Medulla oblongata (tissue), 1 donor: ENCODE measurements at regions not wholly inside any gene's neighbourhood (a gene's known extent, or its start where the extent isn't known, plus 50 kb on each side); places are given as distances from the start of the nearest gene placed in this dataset.

ENCODE experiments used
- DNase-seq: peaks from one replicate; pipeline ENCODE4 v3.0.0-alpha.2; 2015; ENCODE audit errors: extremely low spot score

DNA sequence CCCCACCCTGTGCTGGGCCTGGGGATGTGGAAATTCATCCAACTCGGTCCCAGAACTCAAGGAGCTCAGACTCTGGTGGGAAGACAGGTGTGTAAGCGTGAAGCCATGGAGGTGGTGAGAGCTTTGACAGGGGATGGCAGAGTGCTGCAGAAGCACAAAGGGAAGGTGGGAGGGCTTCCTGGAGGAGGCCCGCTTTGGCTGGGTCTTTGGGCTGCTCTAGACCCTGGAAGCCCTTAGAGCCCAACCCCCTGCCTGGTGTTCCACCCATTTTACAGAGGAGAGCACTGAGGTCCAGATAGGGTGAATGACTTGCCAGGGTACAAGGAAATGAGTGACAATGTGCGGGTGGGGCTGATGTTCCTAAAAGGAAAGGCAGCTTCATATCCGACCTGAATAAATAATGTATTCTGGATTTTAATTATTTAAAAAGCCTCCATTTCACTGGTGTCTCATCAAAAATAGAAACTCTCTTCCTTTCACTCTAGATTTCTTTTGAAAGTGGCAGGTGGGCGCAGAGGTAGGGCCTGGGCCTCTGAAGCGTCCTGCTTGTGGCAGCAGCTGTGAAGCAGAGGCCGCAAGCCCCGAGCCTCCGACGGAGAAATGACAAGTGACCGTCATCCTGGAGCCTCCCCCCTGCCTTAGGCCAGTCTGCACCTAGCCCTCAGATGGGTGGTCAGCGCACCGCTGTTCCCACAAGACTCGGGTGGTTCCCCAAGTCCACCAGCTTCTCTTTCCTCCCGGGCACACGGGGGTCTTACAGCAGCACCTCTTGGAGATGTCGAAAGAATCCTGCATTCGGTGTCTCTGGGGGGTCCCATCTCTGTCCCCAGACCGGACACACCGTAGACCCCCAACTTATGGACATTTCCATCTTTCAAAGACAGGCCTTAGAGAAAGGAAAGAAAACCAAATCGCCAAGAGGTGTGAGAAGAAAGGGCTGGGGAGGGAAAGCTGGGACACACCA lies 71.0 kb upstream of the TAF1B start:
- no peak for DNase-seq

DNA sequence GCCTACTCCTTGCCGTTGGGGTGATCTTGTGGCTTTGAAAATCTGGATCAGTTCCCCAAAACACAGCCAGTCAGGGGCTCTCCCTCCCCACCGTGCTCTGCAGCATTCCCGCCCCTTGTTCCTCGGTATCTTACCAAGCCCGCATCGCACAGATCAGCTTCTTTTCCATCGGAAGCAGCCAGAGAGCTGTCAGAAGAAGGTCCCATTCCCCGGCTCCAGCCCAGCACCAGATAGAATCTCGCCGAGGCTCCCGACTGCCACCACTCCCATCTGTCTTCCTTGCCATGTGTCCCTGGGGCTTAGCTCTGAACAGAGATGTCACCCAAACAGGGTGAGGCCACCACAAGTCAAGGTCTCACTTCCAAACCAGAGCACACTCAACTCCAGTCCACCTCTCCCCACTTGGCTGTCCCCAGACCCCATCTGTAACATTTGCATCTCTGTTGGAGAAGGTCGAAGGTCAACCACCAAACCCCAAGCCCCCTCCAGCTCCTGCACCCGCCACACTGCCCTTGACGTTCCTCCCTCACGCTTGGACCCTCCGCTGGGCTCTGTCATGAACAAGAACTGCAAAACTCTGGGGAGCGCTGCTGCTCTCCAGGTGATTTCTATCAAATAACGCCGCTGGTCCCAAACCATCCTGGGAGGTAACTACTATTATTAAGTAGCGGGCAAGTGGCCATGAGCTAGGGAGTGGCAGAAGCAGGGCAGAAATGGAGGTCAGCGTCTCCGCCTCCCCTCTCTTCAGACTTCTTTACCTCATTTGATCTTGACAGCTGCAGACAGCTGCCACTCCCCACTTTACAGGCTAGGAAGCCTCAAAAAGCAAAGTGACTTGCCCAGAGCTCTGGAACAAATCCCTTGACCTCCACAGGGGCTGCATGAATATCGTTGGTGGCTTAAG lies 70.0 kb upstream of the TAF1B start:
- DNase-seq: no peak

DNA sequence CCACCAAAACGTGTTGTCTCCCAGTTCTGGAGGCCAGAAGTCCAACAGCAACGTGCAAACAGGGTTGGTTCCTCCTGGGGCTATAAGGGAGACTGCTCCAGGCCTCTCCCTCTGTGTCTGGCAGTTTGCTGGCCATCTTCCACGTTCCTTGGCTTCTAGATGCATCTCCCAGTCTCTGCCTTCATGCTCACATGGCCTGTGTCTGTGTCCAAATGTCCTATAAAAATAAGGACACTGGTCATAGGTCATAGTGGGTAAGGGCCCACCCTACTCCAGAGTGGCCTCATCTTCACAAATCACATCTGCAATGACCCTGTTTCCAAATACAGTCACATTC lies 69.4 kb upstream of the TAF1B start:
- peak; percentile 46 for DNase-seq

DNA sequence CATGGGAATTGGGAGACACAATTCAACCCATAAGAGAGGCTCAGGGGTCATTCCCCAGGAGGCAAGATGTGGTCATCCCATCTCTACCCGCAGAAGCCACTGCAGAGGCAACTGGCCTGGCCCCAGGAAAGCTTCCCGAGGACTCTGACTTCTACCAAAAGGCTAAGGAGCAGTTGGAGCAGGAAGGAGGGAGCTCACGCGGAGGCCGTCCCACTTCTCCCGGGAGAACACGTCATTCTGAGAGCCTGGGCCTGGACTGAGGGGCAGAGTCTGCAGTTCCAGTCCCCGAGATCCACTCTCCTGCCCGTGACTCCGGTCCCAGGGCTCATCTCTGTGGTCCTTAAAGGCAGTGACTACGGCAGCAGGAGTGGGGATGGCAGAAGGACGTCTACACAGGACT lies 69.0 kb upstream of the TAF1B start:
- no peak for DNase-seq

DNA sequence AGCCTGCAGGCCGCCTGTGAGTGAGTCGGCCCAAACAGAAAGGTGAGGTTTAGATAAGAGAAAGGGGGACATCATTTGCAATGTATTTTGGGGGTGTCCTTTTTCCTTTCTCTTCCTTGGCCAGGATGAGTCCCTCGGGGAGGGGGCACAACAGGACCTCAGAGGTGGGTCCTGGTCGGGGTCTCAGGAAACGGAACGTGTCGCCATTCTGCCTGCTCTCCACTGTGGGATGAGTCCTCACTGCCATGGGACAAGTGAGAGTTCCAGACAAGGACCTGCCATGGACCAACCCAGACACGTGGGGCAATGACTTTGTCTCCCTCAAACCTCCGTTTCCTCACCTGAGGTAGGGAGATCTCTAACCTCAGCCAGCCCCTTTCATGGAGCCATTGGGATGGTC lies 67.9 kb upstream of the TAF1B start:
- no peak for DNase-seq

DNA sequence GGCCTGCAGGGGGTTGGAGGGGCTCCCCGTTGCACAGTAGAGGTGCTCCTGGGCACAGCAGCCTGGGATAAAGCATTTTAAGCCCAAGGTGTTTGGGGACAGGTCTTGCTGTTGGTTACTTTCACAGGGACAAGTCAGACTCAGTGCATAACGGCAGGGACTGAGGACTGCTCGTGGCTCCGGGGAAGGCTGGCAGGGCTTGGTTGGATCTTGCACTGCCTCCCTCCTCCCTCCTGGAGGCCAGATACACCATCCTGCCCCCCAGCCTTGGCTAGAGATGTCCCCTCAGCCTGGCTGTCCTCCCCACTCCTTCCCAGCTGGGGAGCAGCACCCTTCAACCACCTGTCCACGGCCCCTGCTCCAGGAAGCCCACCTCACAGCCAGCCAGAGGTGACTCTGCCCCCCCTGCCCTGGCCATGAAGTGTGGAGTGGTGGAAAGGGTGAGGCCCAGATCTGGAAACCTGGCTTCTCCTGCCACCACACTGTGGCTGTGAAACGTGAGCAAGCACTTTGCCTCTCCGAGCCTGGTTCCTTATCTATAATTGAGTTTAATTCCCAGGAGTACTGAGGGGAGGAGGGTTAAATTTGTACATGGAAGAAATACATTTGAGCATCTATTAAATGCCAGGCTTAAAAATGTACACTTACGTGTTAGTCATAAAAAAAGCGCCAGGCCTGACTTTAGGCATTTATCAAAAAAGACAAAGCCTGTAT lies 67.1 kb upstream of the TAF1B start:
- DNase-seq: no peak

DNA sequence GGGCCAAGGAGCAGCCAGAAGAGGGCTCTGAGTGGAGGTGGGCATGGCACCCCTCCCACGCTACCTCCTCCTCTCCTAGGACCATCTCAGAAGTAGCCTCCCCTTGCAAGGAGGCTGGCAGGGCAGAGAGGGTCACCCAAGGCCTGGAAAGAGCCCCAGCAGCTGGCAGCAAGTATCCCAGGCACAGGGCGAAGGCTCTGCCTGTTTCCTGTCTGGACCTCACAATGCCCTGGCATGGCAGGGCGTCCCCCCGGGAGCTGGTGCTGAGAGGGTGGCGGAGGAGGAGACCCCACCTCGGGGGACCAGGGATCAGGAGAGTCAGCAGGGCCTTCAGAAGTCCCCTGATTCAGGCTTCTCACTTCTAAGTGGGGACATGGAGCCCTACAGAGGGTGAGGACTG lies 66.2 kb upstream of the TAF1B start:
- no peak for DNase-seq

DNA sequence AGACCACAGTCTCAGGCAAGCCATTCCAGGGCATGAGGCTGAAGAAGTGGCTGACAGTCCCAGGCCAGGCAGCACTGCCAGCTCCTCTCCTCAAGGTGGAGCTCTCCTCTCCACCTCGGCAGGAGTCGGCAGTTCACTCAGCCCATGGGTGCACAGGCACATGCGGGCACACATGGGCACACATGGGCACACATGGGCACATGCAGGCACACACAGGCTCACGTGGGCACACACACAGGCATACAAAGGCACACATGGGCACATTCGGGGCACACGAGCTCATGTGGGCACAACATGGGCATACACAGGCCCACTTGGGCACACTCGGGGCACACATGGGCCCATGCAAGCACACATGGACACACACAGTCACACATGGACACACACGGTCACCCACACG lies 65.3 kb upstream of the TAF1B start:
- DNase-seq: no peak

DNA sequence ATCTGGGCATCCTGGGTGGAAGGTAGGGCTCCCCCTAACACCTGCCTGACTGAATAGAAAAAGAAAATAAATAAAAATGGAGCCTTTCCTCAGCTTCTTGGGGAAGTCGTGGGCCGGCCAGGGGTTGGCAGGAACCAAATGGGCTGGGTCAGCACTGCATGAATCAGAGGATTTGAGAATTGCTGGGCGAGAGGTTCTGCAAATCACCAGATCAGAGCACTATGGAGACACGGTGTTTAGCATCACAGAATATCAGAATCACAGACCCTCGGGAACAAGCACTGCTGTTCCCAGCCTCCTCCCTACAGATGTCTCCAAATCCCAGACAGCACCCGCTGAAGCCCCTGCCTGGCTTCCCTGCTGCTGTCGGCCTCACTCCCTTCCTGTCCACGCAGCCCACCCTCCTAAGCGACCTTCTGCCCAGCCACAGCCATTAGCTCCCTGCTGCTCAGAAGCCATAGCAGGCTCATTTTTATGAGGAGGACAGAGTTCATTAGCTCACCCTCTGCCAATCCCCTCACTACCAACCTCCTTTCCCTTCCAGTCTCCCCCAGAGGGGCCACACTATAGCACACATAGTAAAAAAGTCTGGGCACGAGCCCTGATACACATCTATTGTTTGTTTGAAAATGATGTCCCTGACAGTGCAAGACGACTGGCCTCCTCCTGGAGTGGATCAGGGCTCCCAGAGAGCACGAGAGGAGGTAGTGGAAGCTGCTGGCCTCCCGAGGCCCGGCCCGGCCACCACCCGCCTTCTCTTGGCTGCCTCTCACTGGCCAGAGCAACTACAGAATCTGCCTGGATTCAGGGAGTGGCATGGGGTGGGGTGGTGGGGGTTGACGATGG lies 64.6 kb upstream of the TAF1B start:
- DNase-seq: no peak

DNA sequence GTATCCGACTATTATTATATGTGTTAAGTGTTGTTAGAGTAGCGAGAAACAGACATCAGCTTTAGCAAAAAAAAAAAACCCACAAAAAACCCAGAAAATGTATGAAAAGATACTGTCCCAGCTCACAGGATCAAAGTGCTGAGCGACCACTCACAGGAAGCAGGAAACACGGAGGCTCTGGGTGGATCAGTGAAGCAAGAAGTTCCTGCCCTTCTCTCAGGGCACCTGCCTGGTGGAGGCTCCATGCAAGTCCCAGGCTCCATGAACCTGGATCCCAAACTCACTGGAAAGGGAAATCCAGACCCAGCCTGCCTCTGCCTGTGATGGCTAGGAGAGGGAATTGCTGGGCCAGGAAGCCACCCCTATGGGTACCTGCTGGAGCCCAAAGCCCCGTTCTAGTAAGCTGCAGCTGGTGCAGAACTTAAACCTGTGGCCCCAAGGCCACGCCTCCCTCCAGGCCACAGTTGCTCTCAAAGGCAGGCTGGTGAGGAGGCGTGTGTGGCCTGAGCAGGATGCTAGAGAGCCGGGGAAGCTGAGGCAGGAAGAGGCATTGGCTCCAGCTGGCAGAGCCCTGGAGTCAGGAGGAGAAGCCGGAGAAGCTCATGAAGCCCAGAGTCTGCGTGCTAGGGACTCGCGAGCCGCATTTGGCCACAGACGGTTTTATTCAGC lies 63.5 kb upstream of the TAF1B start:
- DNase-seq: no peak

DNA sequence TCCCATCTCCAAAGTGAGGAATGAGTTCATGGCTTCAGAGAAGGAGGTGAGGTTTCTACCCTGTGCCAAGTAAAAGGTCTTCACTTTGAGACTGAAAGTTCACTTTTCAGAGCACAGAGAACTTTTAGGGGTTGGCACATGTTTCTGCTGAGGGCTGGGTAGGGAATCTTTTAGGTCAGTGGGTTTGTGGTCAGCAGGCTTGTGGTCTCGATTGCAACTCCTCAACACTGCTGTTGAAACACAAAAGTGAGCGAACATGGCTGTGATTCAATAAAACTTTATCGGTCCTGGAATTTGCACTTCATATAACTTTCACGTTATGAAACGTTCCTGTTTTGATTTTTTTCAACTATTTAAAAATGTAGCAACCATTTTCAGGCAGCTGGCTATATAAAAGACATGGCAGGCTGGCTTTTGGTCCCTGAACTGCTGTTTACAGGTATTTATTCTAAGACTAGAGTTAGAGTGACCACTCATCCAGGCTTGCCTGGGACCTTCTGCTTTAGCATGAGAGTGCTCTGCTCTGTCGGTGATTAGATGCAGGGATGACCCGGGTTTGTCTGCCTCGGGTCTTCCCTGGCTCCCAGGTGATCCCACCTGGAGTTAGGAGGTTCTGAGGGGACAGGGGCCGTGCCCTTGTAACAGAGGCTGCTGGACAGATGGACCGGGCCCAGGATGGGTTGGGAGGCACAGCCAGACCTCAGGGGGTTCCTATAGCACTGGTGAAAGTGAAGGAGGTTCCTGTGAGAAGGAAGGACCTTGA lies 62.7 kb upstream of the TAF1B start:
- DNase-seq: no peak

DNA sequence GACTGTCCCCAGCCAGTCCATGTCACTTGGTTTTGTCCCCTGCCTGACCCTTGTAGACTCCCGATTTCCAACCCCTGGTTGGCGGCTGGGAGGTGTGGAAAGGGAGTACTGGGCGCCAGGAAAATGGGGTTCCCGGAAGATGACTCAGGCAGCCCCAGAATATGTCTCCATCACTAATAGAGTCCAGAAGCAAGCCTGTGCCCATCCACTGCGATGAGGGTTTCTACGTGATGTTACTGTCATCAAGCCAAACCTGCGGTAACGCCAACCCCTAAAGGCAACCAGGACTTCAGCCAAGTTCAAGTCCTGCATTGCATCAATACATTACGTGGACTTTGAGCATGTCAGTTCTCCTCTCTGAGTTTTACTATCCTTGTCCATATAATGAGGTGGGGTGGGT lies 62.0 kb upstream of the TAF1B start:
- no peak for DNase-seq

DNA sequence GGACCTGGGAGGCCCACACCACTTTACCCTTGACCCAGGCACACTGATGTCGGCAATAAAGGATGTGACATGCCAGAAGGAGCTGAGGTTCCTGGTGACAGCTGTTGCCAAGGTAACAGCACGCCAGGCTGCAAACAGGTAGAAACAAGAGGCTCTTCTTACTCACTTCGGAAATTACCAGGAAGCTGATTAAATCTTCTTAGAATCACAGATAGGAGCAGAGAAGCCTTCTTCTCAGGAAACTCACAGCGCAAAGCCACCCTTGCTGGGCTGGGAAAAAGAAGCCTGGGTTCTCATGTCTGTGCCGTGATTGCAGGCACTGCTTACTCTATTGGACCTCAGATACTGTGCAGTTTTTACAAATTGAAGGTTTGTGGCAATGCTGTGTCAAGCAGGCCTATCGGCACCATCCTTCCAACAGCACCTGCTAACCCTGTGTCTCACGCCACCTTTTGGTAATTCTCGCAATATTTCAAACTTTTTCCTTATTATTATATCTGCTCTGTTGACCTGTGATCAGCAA lies 61.0 kb upstream of the TAF1B start:
- no peak for DNase-seq

DNA sequence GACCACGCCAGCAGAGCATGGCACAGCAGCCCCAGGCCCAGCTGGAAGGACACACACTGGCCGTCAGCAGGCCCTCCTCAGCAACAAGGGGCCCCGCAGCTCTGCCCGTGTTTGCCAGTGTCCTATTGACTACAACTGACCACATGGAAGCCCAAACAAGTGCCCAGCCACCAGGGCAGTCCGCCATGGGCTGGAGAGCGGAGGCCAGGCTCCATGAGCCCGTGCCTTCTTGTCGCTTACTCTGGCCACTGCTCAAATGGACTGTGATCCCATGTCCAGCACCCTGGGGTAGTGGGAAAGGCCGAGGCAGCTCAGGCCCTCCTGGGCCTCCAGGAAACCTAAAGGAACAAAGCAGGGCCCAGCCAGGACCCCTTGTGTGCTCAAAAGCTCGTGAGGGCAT lies 53.9 kb upstream of the TAF1B start:
- no peak for DNase-seq

DNA sequence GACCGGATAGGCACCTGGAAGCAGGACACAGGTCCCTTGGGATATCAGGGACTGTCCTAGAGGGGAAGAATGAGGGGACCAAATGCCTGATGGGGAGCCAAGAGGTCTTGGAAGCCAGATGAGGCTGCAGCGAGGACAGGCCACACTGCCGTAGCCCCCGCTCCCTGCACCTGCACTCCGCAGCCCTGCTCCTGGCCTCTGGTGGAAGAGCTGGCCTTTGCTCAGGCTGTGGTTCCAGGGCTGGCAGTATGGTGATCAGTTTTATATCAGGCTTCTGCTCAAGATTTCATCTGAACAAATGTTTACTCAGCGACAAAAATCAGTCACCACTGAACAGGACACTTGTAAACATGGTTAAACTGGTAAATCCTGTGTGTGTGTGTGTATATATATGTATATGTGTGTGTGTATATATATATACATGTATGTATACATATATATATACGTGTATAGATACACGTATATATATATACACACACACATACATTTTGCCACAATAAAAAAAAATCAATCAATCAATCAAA lies 52.5 kb upstream of the TAF1B start:
- DNase-seq: no peak

DNA sequence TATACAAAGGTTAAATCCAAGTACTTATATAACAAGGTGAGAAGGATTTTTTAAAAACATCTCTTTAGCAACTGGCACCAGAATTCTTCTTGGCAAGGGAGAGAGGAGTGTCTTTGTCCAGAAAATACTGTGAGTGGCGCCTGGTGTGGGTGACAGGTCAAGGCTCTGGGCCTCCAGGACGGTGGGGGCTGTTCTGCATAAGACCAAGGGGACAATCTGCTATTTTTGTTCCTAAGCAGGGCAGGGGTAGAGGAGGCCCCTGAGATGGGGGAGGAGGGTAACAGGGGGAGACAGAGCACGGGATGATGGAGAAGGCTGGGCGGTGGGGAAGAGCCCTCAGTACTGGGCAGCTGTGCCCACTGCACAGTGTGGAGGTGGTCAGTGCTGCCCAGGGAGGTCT lies 51.6 kb upstream of the TAF1B start:
- DNase-seq: no peak

DNA sequence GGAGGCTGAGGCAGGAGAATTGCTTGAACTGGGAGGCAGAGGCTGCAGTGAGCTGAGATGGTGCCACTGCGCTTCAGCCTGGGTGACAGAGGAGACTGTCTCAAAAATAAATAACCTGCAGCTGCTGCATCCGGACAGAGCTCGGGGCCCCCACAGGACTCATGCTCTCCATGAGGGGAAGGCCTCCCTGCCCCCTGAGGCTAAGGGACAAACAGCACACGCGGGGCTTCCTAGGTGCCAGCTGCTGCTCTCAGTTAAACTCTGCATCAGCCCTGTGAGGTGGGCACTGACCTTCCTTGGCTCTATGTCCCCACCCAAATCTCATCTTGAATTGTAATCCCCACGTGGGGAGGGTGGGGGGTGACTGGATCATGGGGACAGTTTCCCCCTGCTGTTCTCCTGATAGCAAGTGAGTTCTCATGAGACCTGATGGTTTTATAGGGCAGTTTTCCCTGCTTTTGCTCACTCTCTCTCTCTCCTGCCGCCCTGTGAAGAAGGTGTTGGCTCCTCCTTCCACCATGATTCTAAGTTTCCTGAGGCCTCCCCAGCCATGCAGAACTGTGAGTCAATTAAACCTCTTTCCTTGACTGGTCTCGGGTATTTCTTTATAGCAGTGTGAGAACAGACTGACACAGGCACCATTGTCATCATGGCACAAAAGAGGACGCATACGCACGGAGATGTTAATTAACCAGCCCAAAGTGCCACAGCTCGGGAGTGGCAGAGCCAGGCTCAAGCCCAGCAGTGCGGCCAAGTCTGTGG lies 49.9 kb upstream of the TAF1B start:
- DNase-seq: no peak
